GM12878 (cell line): ENCODE measurements at regions not wholly inside any gene's neighbourhood (a gene's known extent, or its start where the extent isn't known, plus 50 kb on each side); places are given as distances from the start of the nearest gene placed in this dataset.

Experiments
- ATAC-seq: fragments of 200-7000 bp; cut with Tn5 transposase; 3 replicates; pipeline ENCODE4 v1.9.1; 2020; ENCODE audit warnings: mild to moderate bottlenecking, moderate library complexity
- BruUV-seq: library from RNA; stranded (reverse); fragments of 400-500 nt; replicated peaks from 2 replicates; lab custom pipeline; 2021; lab: Mats Ljungman, UMichigan
- CTCF ChIA-PET: fragments of 300-600 bp; sonication (Branson Sonifier 250); formaldehyde crosslinking; extraction: SDS; loops from one replicate; lab custom pipeline; 2021; ENCODE audit warnings: inconsistent platforms; lab: Yijun Ruan, JAX
- POLR2A ChIA-PET: fragments of 350-600 bp; formaldehyde crosslinking; extraction: SDS; loops from one replicate; lab custom pipeline; 2021; ENCODE audit warnings: inconsistent platforms; lab: Charles Lee
- RAD21 ChIA-PET: fragments of 300-600 bp; sonication (Branson Sonifier 250); formaldehyde crosslinking; loops from one replicate; lab custom pipeline; 2023; ENCODE audit warnings: antibody characterized with exemption; ENCODE audit not compliant: unreplicated experiment; lab: Charles Lee
- SMC1A ChIA-PET: fragments of 300-600 bp; sonication (Branson Sonifier 250); formaldehyde crosslinking; loops from one replicate; lab custom pipeline; 2023; ENCODE audit not compliant: unreplicated experiment, uncharacterized antibody; lab: Charles Lee
- DNase-seq: peaks from one replicate; pipeline ENCODE4 v3.0.0-alpha.2; 2011; ENCODE audit warnings: low read depth, low spot score
- FAIRE-seq: peaks from 3 replicates; lab custom pipeline; 2011; peaks lifted over from hg19 to GRCh38; lab: Jason Lieb, UNC
- H2AFZ ChIP-seq: 2 replicates; pipeline ENCODE4 v1.6.0; 2011; ENCODE audit warnings: low read depth, low read length, control low read depth; ENCODE audit not compliant: control insufficient read depth
- H3K27ac ChIP-seq: 2 replicates; pipeline ENCODE4 v1.5.1; 2011; ENCODE audit warnings: control low read depth; ENCODE audit not compliant: control insufficient read depth, insufficient read depth
- H3K27me3 ChIP-seq, 2 experiments: replicated peaks in 1 of 2; 2 replicates each; pipeline versions ENCODE4 v1.6.0 to v1.6.1; 2011; ENCODE audit warnings: low read length in 1 of 2; ENCODE audit not compliant: control insufficient read depth in 2 of 2, insufficient read depth in 2 of 2
- H3K36me3 ChIP-seq, 2 experiments: 2 replicates each; pipeline ENCODE4 v1.5.1; 2011; ENCODE audit warnings: low read length in 1 of 2; ENCODE audit not compliant: control insufficient read depth in 2 of 2, insufficient read depth in 2 of 2
- H3K4me1 ChIP-seq: 2 replicates; pipeline ENCODE4 v1.6.1; 2011; ENCODE audit warnings: mild to moderate bottlenecking, low read length, moderate library complexity, mixed read lengths; ENCODE audit not compliant: control insufficient read depth, insufficient read depth
- H3K4me2 ChIP-seq: 2 replicates; pipeline ENCODE4 v1.6.0; 2011; ENCODE audit warnings: control low read depth; ENCODE audit not compliant: control insufficient read depth, insufficient read depth
- H3K4me3 ChIP-seq: fragments of 200-600 bp; sonication (generic); 2 replicates; pipeline ENCODE4 v1.5.1; 2016
- H3K79me2 ChIP-seq: 2 replicates; pipeline ENCODE4 v1.6.0; 2011; ENCODE audit warnings: low read length; ENCODE audit not compliant: control insufficient read depth, insufficient read depth
- H3K9ac ChIP-seq: 2 replicates; pipeline ENCODE4 v1.8.0; 2011; ENCODE audit warnings: low read length, control low read depth, mixed read lengths; ENCODE audit not compliant: control insufficient read depth, insufficient read depth
- H3K9me3 ChIP-seq: replicated peaks from 3 replicates; pipeline ENCODE4 v1.5.1; 2011; ENCODE audit warnings: mild to moderate bottlenecking, low read length; ENCODE audit not compliant: control insufficient read depth, insufficient read depth
- H4K20me1 ChIP-seq: 2 replicates; pipeline ENCODE4 v1.6.0; 2011; ENCODE audit not compliant: control insufficient read depth, insufficient read depth
- ASH2L ChIP-seq: fragments of 300-600, 200-600 bp; sonication (generic); IDR thresholded peaks from 2 replicates; pipeline ENCODE4 v1.6.1; 2017; ENCODE audit warnings: low read depth, mild to moderate bottlenecking, borderline replicate concordance
- EP300 ChIP-seq, 2 experiments: fragments of 150-350 bp in 1 of 2; IDR thresholded peaks; 2 replicates each; pipeline ENCODE4 v1.6.1; 2011 to 2012; ENCODE audit warnings: low read depth in 2 of 2, low read length in 2 of 2, borderline replicate concordance in 1 of 2, improper control_type of control experiment in 1 of 2, inconsistent platforms in 1 of 2; ENCODE audit not compliant: control insufficient read depth in 1 of 2
- FOS ChIP-seq: IDR thresholded peaks from 3 replicates; pipeline ENCODE4 v1.6.1; 2011; ENCODE audit warnings: borderline replicate concordance; ENCODE audit not compliant: insufficient read length; ENCODE audit errors: extremely low read depth
- IKZF1 ChIP-seq: fragments of 450-650 bp; conservative IDR thresholded peaks from 2 replicates; pipeline ENCODE4 v1.6.1; 2017; ENCODE audit warnings: antibody characterized with exemption, mild to moderate bottlenecking
- JUNB ChIP-seq: IDR thresholded peaks from 2 replicates; pipeline ENCODE4 v1.6.1; 2016; ENCODE audit warnings: antibody characterized with exemption, mild to moderate bottlenecking
- MXI1 ChIP-seq: fragments of 150-350 bp; IDR thresholded peaks from 2 replicates; pipeline ENCODE4 v1.6.1; 2011; ENCODE audit warnings: low read depth, mild to moderate bottlenecking, inconsistent platforms, low read length, improper control_type of control experiment
- MYC ChIP-seq: IDR thresholded peaks from 2 replicates; pipeline ENCODE4 v1.6.1; 2011; ENCODE audit warnings: mild to moderate bottlenecking, low read length, moderate library complexity, inconsistent platforms; ENCODE audit not compliant: insufficient read depth, insufficient replicate concordance, insufficient read length, severe bottlenecking
- NR2C1 ChIP-seq: fragments of 450-650 bp; IDR thresholded peaks from 2 replicates; pipeline ENCODE4 v1.6.1; 2017; ENCODE audit warnings: antibody characterized with exemption, mild to moderate bottlenecking, moderate library complexity
- PAX8 ChIP-seq: fragments of 450-650 bp; IDR thresholded peaks from 2 replicates; pipeline ENCODE4 v1.6.1; 2017; ENCODE audit warnings: mild to moderate bottlenecking, moderate library complexity
- RUNX3 ChIP-seq: IDR thresholded peaks from 2 replicates; pipeline ENCODE4 v1.6.1; 2012; ENCODE audit warnings: low read length, inconsistent platforms
- SMARCA5 ChIP-seq: fragments of 450-650 bp; IDR thresholded peaks from 2 replicates; pipeline ENCODE4 v1.6.1; 2017; ENCODE audit warnings: mild to moderate bottlenecking
- WRNIP1 ChIP-seq: IDR thresholded peaks from 2 replicates; pipeline ENCODE4 v1.6.1; 2011; ENCODE audit warnings: low read depth, low read length, improper control_type of control experiment, borderline replicate concordance
- WGBS: methylation state at CpG from one replicate; pipeline ENCODE4 v1.1.6; 2016; ENCODE audit warnings: low lambda C conversion rate; ENCODE audit not compliant: insufficient replicate concordance, insufficient coverage; ENCODE audit errors: missing lambda C conversion rate; 5-methylcytosine and 5-hydroxymethylcytosine counted together
- in situ Hi-C: fragments of 300-500 bp; cut with MboI; formaldehyde crosslinking; loops from 9 replicates; pipeline ENCODE4 v1.14.3; 2018; ENCODE audit warnings: mixed read lengths
- intact Hi-C: fragments of 100-400 bp; cut with micrococcal nuclease; formaldehyde crosslinking; loops from one replicate; pipeline ENCODE4 v1.14.2; 2022; ENCODE audit not compliant: unreplicated experiment
- TF ChIP-seq, protein P1 (sequence below): IDR thresholded peaks from 2 replicates; pipeline ENCODE4 v1.6.1; 2011; ENCODE audit warnings: low read depth, mild to moderate bottlenecking, low read length, moderate library complexity, borderline replicate concordance; ENCODE audit errors: extremely low read depth
- TF ChIP-seq, protein P2 (sequence below): fragments of 450-650 bp; IDR thresholded peaks from 2 replicates; pipeline ENCODE4 v1.6.1; 2017; ENCODE audit warnings: mild to moderate bottlenecking, moderate library complexity
- TF ChIP-seq, protein P3 (sequence below): IDR thresholded peaks from 2 replicates; pipeline ENCODE4 v1.6.1; 2012; ENCODE audit warnings: low read length, inconsistent platforms

DNA sequence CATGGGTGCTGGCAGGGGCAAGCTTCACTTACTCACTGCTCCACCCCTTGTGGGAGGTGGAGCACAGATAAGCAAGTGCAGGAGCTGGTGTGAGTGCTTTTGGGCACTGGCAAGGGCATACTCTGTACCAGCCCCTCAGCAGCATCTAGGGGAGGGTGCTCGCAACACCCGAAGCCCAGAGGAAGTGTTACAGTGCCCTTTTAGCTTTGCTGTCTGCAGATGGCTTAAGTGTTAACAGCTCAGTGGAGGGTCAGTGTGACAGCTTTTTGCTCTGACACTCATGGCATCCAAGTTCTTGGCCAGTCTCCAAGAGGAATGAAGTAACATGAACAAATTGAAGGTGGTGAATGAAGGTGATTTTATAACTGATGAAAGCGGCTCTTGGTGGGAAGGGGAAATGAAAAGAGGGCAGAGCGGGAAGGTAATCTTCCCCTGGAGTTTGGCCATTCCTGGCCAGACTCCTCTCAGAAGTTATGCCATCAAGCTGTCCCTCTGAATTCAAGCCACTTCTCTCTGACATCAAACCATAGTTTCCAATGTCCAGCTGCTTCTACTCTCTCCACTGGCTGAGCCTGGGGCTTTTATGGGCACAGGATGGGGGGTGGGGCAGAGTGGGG is 862.5 kb downstream of the KCNMA1 start:
- no peak overlapping the region for H3K9ac ChIP-seq
- H3K4me1 ChIP-seq, result no peaks in the 10 kb centered on the region
- no peaks in the 10 kb centered on the region for H3K79me2 ChIP-seq
- H3K9me3 ChIP-seq, result no peaks in the 10 kb centered on the region; the same call in 2 of the 3 replicates
- H3K27ac ChIP-seq, result no peak overlapping the region
- WGBS, result 35% methylated on average over 4 of the region's 4 CpGs
- no peak overlapping the region for H3K4me3 ChIP-seq
- intact Hi-C loops, result no loop called here
- SMC1A ChIA-PET, result no interaction called here
- FAIRE-seq (no peak), ATAC-seq (no peak), DNase-seq (no peak)
- H3K4me2 ChIP-seq, result no peak overlapping the region
- no TSS peak for BruUV-seq
- TF ChIP-seq, protein P1, sequence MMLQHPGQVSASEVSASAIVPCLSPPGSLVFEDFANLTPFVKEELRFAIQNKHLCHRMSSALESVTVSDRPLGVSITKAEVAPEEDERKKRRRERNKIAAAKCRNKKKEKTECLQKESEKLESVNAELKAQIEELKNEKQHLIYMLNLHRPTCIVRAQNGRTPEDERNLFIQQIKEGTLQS, result no peak
- TF ChIP-seq IKZF1 (no peak), FOS (no peak), SMARCA5 (no peak), WRNIP1 (no peak), RUNX3 (no peak), NR2C1 (no peak), ASH2L (no peak), JUNB (no peak), EP300 (IDR thresholded peaks at IDR 0.05; ENCODE audit: borderline replicate concordance in 1 of 2, control insufficient read depth in 1 of 2, low read depth in 2 of 2, low read length in 2 of 2) (no peak), MYC (no peak), PAX8 (no peak), MXI1 (no peak)
- TF ChIP-seq, protein P2, sequence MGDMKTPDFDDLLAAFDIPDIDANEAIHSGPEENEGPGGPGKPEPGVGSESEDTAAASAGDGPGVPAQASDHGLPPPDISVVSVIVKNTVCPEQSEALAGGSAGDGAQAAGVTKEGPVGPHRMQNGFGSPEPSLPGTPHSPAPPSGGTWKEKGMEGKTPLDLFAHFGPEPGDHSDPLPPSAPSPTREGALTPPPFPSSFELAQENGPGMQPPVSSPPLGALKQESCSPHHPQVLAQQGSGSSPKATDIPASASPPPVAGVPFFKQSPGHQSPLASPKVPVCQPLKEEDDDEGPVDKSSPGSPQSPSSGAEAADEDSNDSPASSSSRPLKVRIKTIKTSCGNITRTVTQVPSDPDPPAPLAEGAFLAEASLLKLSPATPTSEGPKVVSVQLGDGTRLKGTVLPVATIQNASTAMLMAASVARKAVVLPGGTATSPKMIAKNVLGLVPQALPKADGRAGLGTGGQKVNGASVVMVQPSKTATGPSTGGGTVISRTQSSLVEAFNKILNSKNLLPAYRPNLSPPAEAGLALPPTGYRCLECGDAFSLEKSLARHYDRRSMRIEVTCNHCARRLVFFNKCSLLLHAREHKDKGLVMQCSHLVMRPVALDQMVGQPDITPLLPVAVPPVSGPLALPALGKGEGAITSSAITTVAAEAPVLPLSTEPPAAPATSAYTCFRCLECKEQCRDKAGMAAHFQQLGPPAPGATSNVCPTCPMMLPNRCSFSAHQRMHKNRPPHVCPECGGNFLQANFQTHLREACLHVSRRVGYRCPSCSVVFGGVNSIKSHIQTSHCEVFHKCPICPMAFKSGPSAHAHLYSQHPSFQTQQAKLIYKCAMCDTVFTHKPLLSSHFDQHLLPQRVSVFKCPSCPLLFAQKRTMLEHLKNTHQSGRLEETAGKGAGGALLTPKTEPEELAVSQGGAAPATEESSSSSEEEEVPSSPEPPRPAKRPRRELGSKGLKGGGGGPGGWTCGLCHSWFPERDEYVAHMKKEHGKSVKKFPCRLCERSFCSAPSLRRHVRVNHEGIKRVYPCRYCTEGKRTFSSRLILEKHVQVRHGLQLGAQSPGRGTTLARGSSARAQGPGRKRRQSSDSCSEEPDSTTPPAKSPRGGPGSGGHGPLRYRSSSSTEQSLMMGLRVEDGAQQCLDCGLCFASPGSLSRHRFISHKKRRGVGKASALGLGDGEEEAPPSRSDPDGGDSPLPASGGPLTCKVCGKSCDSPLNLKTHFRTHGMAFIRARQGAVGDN, result no peak
- TF ChIP-seq, protein P3, sequence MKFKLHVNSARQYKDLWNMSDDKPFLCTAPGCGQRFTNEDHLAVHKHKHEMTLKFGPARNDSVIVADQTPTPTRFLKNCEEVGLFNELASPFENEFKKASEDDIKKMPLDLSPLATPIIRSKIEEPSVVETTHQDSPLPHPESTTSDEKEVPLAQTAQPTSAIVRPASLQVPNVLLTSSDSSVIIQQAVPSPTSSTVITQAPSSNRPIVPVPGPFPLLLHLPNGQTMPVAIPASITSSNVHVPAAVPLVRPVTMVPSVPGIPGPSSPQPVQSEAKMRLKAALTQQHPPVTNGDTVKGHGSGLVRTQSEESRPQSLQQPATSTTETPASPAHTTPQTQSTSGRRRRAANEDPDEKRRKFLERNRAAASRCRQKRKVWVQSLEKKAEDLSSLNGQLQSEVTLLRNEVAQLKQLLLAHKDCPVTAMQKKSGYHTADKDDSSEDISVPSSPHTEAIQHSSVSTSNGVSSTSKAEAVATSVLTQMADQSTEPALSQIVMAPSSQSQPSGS, result no peak
- H4K20me1 ChIP-seq, result no peaks in the 10 kb centered on the region
- POLR2A ChIA-PET, result no interaction called here
- CTCF ChIA-PET, result no interaction called here
- no peaks in the 10 kb centered on the region for H3K36me3 ChIP-seq
- no peak overlapping the region for H2AFZ ChIP-seq
- in situ Hi-C loops, result no loop called here
- RAD21 ChIA-PET, result no interaction called here
- H3K27me3 ChIP-seq, result no peaks in the 10 kb centered on the region
